OCI-LY7 (cell line): ENCODE measurements at regions not wholly inside any gene's neighbourhood (a gene's known extent, or its start where the extent isn't known, plus 50 kb on each side); places are given as distances from the start of the nearest gene placed in this dataset.

Source experiments
- BruUV-seq: library from RNA; stranded (reverse); fragments of 400-500 nt; replicated peaks from 2 replicates; lab custom pipeline; 2021; lab: Mats Ljungman, UMichigan
- CTCF ChIA-PET: fragments of 300-600 bp; sonication (Branson Sonifier 250); formaldehyde crosslinking; loops from one replicate; lab custom pipeline; 2022; ENCODE audit warnings: antibody characterized with exemption; ENCODE audit not compliant: unreplicated experiment; lab: Charles Lee
- POLR2A ChIA-PET: fragments of 300-600 bp; sonication (Branson Sonifier 250); formaldehyde crosslinking; loops from one replicate; lab custom pipeline; 2022; ENCODE audit warnings: antibody characterized with exemption; lab: Charles Lee
- DNase-seq: peaks from one replicate; pipeline ENCODE4 v3.0.0-alpha.2; 2015; ENCODE audit warnings: low spot score
- H2AFZ ChIP-seq: fragments of 200-600 bp; sonication (generic), shearing (Covaris generic); 2 replicates; pipeline ENCODE4 v1.6.1; 2014; ENCODE audit warnings: mild to moderate bottlenecking, antibody characterized with exemption, low read length, moderate library complexity
- H3K27ac ChIP-seq: fragments of 200-600 bp; sonication (generic); 2 replicates; pipeline ENCODE4 v1.5.1; 2014; ENCODE audit warnings: mixed run types, low read depth, mild to moderate bottlenecking, moderate library complexity, low read length, inconsistent platforms; ENCODE audit not compliant: poor library complexity, severe bottlenecking
- H3K36me3 ChIP-seq: fragments of 200-600 bp; sonication (generic); 2 replicates; pipeline ENCODE4 v1.6.1; 2014; ENCODE audit warnings: mild to moderate bottlenecking, antibody characterized with exemption, low read length, moderate library complexity, mixed read lengths; ENCODE audit not compliant: insufficient read depth
- H3K4me1 ChIP-seq: fragments of 200-600 bp; sonication (generic); 2 replicates; pipeline ENCODE4 v1.5.1; 2014; ENCODE audit warnings: mild to moderate bottlenecking, low read length; ENCODE audit not compliant: insufficient read depth, poor library complexity, severe bottlenecking
- H3K4me2 ChIP-seq: fragments of 200-600 bp; sonication (generic); 2 replicates; pipeline ENCODE4 v1.6.1; 2014; ENCODE audit warnings: mild to moderate bottlenecking, low read length
- H3K4me3 ChIP-seq: fragments of 200-600 bp; sonication (generic); 2 replicates; pipeline ENCODE4 v1.5.1; 2014; ENCODE audit warnings: mild to moderate bottlenecking, low read depth, low read length; ENCODE audit not compliant: poor library complexity, severe bottlenecking
- H3K79me2 ChIP-seq: fragments of 200-600 bp; sonication (generic); 2 replicates; pipeline ENCODE4 v1.6.1; 2016; ENCODE audit warnings: low read depth, mild to moderate bottlenecking, low read length, moderate library complexity, mixed read lengths; ENCODE audit not compliant: insufficient read depth
- H3K9me2 ChIP-seq: fragments of 200-600 bp; sonication (generic); 2 replicates; pipeline ENCODE4 v1.6.1; 2016; ENCODE audit warnings: mild to moderate bottlenecking, low read length, mixed read lengths; ENCODE audit not compliant: insufficient read depth
- H3K9me3 ChIP-seq: fragments of 200-600 bp; sonication (generic); 2 replicates; pipeline ENCODE4 v1.6.1; 2014; ENCODE audit warnings: mild to moderate bottlenecking, mixed run types, low read length, mixed read lengths
- H4K20me1 ChIP-seq: fragments of 200-600 bp; sonication (generic); 2 replicates; pipeline ENCODE4 v1.6.1; 2014; ENCODE audit warnings: mild to moderate bottlenecking, antibody characterized with exemption, low read length, moderate library complexity, mixed read lengths; ENCODE audit not compliant: insufficient read depth
- EZH2phosphoT487 ChIP-seq: fragments of 200-600 bp; sonication (generic); IDR thresholded peaks from 2 replicates; pipeline ENCODE4 v1.6.1; 2018; ENCODE audit warnings: low read depth, borderline replicate concordance, mild to moderate bottlenecking, mixed run types, antibody characterized with exemption, low read length, moderate library complexity, mixed read lengths
- intact Hi-C: fragments of 100-400 bp; cut with micrococcal nuclease; formaldehyde crosslinking; loops from one replicate; pipeline ENCODE4 v1.10.0; 2022; ENCODE audit not compliant: unreplicated experiment
- TF ChIP-seq, protein P1 (sequence below): fragments of 200-600 bp; sonication (generic); conservative IDR thresholded peaks from 2 replicates; pipeline ENCODE4 v1.5.1; 2014; ENCODE audit warnings: mild to moderate bottlenecking, antibody characterized with exemption, low read length, moderate library complexity, mixed read lengths

DNA sequence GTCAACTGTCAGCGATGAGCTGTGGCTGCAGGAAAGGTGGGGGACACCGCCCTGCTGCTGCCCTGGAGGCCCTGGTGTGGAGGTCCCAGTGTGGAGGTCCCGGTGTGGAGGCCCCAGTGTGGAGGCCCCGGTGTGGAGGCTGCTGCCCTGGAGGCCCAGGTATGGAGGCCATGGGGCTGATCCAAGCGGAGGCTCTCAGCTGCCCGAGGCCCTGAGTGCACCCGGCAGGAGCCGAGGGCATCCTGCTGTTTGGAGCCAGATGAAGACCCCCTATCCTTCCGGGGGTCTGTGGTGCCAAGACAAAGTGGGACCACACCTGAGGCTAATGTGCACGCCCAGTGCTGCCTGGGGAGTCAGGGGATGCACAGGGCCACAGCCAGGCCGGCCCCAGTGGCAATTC is 210.4 kb upstream of the SOX1 start:
- no peak overlapping the region for H2AFZ ChIP-seq
- no peaks in the 10 kb centered on the region for H3K36me3 ChIP-seq
- H3K79me2 ChIP-seq = no peaks in the 10 kb centered on the region
- no peaks in the 10 kb centered on the region for H3K4me1 ChIP-seq
- intact Hi-C loops = no loop called here
- no peak overlapping the region for H3K4me3 ChIP-seq
- no peak overlapping the region for H3K27ac ChIP-seq
- BruUV-seq = no TSS peak
- no peaks in the 10 kb centered on the region for H4K20me1 ChIP-seq
- no peaks in the 10 kb centered on the region for H3K9me2 ChIP-seq
- TF ChIP-seq, protein P1, sequence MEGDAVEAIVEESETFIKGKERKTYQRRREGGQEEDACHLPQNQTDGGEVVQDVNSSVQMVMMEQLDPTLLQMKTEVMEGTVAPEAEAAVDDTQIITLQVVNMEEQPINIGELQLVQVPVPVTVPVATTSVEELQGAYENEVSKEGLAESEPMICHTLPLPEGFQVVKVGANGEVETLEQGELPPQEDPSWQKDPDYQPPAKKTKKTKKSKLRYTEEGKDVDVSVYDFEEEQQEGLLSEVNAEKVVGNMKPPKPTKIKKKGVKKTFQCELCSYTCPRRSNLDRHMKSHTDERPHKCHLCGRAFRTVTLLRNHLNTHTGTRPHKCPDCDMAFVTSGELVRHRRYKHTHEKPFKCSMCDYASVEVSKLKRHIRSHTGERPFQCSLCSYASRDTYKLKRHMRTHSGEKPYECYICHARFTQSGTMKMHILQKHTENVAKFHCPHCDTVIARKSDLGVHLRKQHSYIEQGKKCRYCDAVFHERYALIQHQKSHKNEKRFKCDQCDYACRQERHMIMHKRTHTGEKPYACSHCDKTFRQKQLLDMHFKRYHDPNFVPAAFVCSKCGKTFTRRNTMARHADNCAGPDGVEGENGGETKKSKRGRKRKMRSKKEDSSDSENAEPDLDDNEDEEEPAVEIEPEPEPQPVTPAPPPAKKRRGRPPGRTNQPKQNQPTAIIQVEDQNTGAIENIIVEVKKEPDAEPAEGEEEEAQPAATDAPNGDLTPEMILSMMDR = no peak
- no peaks in the 10 kb centered on the region for H3K9me3 ChIP-seq
- ChIA-PET CTCF (no interaction called here), POLR2A (no interaction called here)
- DNase-seq = no peak
- no peak overlapping the region for H3K4me2 ChIP-seq

DNA sequence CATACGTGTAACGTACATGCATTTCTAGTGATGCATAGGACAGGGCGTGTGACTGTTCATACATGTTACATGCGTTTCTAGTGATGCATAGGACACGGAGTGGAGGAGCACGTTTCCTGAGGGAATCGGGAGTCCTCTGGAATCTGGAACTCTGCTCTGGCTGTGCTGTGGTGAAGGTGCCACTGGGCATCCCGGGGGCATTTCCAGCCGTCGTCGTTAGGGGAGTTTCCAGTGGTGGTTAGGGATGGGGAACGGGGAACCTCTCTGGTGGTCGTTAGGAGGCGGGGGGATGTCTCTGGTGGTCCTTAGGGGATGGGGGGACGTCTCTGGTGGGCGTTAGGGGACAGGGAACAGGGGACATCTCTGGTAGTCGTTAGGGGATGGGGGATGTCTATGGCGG is 209.6 kb upstream of the SOX1 start:
- Histone ChIP-seq H3K4me1 (no peaks in the 10 kb centered on the region), H3K9me3 (no peaks in the 10 kb centered on the region), H3K27ac (no peak overlapping the region), H3K4me2 (no peak overlapping the region), H3K9me2 (no peaks in the 10 kb centered on the region), H2AFZ (no peak overlapping the region), H3K36me3 (no peaks in the 10 kb centered on the region), H3K4me3 (no peak overlapping the region), H3K79me2 (no peaks in the 10 kb centered on the region), H4K20me1 (no peaks in the 10 kb centered on the region)
- CTCF ChIA-PET = no interaction called here
- intact Hi-C loops = no loop called here
- POLR2A ChIA-PET = no interaction called here
- no peak for DNase-seq
- no TSS peak for BruUV-seq
- TF ChIP-seq, protein P1 = no peak
- no peak for TF ChIP-seq EZH2phosphoT487

DNA sequence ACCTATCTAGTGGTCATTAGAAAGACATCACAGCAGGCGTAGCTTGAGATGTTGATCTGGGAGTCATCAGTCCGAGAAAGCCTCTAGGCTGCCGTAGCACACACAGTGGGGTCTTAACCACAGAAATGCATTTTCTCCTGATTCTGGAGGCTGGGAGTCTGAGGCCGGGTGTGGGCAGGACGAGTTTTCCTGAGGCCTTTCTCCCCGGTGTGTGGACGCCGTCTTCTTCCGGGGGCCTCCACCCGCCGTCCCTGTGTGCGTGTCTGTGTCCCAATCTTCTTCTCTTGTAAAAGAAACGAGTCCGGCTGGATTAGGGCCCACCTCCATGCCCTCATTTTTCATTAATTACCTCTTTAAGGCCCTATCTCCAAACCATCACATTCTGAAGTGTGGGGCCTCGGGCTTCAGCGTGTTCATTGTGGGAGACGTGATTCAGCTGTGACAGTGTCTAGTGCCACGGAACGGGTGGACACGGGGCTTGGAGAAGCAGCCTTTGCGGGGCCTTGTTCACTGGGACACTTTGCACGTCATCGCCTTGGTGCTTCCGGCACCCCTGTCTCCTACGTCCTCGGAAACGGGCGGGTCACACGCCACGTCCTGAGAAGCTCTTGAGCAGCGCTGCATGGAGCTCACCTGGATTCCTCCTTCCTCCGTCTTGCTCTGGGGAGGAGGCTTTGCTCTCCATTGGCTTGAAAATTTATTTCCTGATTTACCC is 208.9 kb upstream of the SOX1 start:
- no peaks in the 10 kb centered on the region for H3K79me2 ChIP-seq
- TF ChIP-seq EZH2phosphoT487 = no peak
- TF ChIP-seq, protein P1 = no peak
- CTCF ChIA-PET = no interaction called here
- H3K36me3 ChIP-seq = no peaks in the 10 kb centered on the region
- H3K9me2 ChIP-seq = no peaks in the 10 kb centered on the region
- no peaks in the 10 kb centered on the region for H4K20me1 ChIP-seq
- no peak overlapping the region for H2AFZ ChIP-seq
- no peak overlapping the region for H3K27ac ChIP-seq
- BruUV-seq = no TSS peak
- no peak overlapping the region for H3K4me3 ChIP-seq
- POLR2A ChIA-PET = no interaction called here
- no peak for DNase-seq
- intact Hi-C loops = no loop called here
- no peaks in the 10 kb centered on the region for H3K4me1 ChIP-seq
- no peaks in the 10 kb centered on the region for H3K9me3 ChIP-seq
- H3K4me2 ChIP-seq = no peak overlapping the region
